ENCODE measurements at regions not wholly inside any gene's neighbourhood (a gene's known extent, or its start where the extent isn't known, plus 50 kb on each side); places are given as distances from the start of the nearest gene placed in this dataset.

- TF ChIP-seq POLR2A (IDR thresholded peaks at IDR 0.05) (no peak), POLR2AphosphoS5 (IDR thresholded peaks at IDR 0.05) (no peak)
Observed at GRCh38 chr5:114909424-114909823, 260.3 kb downstream of the TRIM36 start.
